ENCODE measurements at regions not wholly inside any gene's neighbourhood (a gene's known extent, or its start where the extent isn't known, plus 50 kb on each side); places are given as distances from the start of the nearest gene placed in this dataset.

DNA sequence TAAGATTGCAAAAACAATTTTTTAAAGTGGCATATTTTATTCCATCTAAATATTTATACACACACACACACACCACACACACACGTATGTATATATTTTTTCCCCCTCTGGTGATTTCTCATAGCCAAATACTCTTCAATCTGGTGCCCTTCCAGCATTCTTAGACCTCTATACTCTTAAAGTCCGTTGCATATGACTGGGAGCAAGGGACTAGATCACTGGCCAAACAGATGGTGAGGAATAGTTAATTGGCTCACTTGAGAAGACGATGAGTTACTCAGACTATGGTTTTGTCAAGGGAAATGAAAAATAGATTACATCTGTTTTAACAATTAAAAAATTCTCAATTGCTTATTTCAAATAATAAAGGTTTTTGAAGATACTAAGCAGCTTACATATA is 512.5 kb upstream of the LRRTM4 start:
- Histone ChIP-seq H4K91ac (ENCODE audit: insufficient read depth, low read depth, low read length) (no peak overlapping the region), H3K9ac (ENCODE audit: low read depth, low read length) (no peak overlapping the region), H2BK120ac (ENCODE audit: low read depth, low read length) (no peak overlapping the region), H2AK9ac (replicated peaks; ENCODE audit: low read depth, low read length, poor library complexity) (no peak overlapping the region), H4K8ac (ENCODE audit: low read depth in 2 of 2, low read length in 2 of 2) (no peak overlapping the region), H3K79me1 (ENCODE audit: low read depth in 1 of 2, low read length in 2 of 2) (no peaks in the 10 kb centered on the region), H3K4me3 (ENCODE audit: insufficient read depth, low read depth, low read length) (no peak overlapping the region), H2AFZ (replicated peaks; ENCODE audit: low read length, poor library complexity) (no peak overlapping the region), H3K27ac (ENCODE audit: insufficient read depth, low read length) (no peak overlapping the region), H3K27me3 (ENCODE audit: control insufficient read depth, insufficient read depth, low read length) (no peaks in the 10 kb centered on the region), H3K4ac (ENCODE audit: low read depth, low read length) (no peak overlapping the region), H3K18ac (ENCODE audit: low read depth, low read length) (no peak overlapping the region), H3K23ac (ENCODE audit: low read depth, low read length) (no peak overlapping the region), H4K5ac (ENCODE audit: low read depth, low read length) (no peak overlapping the region), H3K4me2 (ENCODE audit: low read depth, low read length) (no peak overlapping the region), H2BK20ac (ENCODE audit: low read depth, low read length) (no peak overlapping the region), H2BK5ac (ENCODE audit: low read depth, low read length, poor library complexity, severe bottlenecking) (no peak overlapping the region), H3K4me1 (ENCODE audit: control insufficient read depth, insufficient read depth, low read length) (no peaks in the 10 kb centered on the region), H3K9me3 (ENCODE audit: control insufficient read depth, insufficient read depth, low read length) (peaks cover under 1% of the 10 kb centered on the region; the same call in 1 of the 2 replicates), H3K36me3 (ENCODE audit: control insufficient read depth, insufficient read depth, low read length) (no peaks in the 10 kb centered on the region), H2BK15ac (ENCODE audit: low read depth, low read length) (no peak overlapping the region), H2AK5ac (ENCODE audit: low read depth, low read length) (no peak overlapping the region), H4K20me1 (ENCODE audit: insufficient read depth, low read length) (no peaks in the 10 kb centered on the region), H3K56ac (ENCODE audit: extremely low read depth, insufficient read depth, low read length) (no peak overlapping the region), H3K9me1 (ENCODE audit: insufficient read depth, low read length) (no peaks in the 10 kb centered on the region), H3K14ac (replicated peaks; ENCODE audit: low read depth, low read length) (no peak overlapping the region)
- no peak for ATAC-seq (ENCODE audit: low read depth)
- TF ChIP-seq RCOR1 (IDR thresholded peaks at IDR 0.05; ENCODE audit: insufficient replicate concordance, low read length) (no peak), RAD21 (IDR thresholded peaks at IDR 0.05; ENCODE audit: low read length) (no peak), CEBPB (IDR thresholded peaks at IDR 0.05; ENCODE audit: low read depth, low read length) (no peak), MXI1 (IDR thresholded peaks at IDR 0.05; ENCODE audit: borderline replicate concordance, low read depth, low read length) (no peak), FOS (IDR thresholded peaks at IDR 0.05; ENCODE audit: low read depth, low read length) (no peak)
- ChIA-PET CTCF (no interaction called here), POLR2A (ENCODE audit: unreplicated experiment) (no interaction called here)
- dilution Hi-C loops (cut with HindIII; ENCODE audit: low sequenced_read_pairs, unreplicated experiment) = no loop called here
- no TSS peak for BruUV-seq (replicated peaks)
- DNase-seq = no peak
- intact Hi-C loops (cut with micrococcal nuclease) = no loop called here
- no CpG with 5 or more reads among the region's 3 CpGs for WGBS, 2 experiments (ENCODE audit: extremely low coverage in 2 of 2, insufficient read length in 1 of 2)
- in situ Hi-C loops (cut with MboI; ENCODE audit: low sequenced_read_pairs) = no loop called here

All from IMR-90 (cell line).